GM19455 (cell line): ENCODE measurements at regions not wholly inside any gene's neighbourhood (a gene's known extent, or its start where the extent isn't known, plus 50 kb on each side); places are given as distances from the start of the nearest gene placed in this dataset.
"Not testable (repeated sequence)": the region's sequence is repeated elsewhere in the genome, so short reads cannot be mapped to it uniquely, and the experiment has no call there.

Experiments
- ATAC-seq: cut with Tn5 transposase; IDR thresholded peaks from one replicate; pipeline ENCODE4 v1.9.1; 2021; ENCODE audit not compliant: unreplicated experiment

DNA sequence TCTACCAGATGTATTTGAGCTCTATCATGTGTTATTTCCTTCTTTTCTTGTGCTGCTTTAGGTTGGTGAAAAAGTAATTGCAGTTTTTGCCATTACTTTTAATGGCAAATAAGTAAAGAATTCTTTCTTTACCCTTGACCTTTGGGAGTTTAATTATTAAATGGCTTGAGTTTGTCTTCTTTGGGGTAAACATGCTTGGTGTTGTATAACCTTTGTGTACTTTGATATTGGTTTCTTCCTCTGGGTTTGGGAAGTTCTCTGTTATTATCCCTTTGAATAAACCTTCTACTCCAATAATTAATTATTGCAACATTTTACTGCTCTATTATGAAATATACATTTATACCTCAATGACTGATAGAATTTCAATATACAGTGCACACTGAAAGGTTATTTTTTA, 709.4 kb downstream of the PCDH17 start:
- no peak for ATAC-seq

DNA sequence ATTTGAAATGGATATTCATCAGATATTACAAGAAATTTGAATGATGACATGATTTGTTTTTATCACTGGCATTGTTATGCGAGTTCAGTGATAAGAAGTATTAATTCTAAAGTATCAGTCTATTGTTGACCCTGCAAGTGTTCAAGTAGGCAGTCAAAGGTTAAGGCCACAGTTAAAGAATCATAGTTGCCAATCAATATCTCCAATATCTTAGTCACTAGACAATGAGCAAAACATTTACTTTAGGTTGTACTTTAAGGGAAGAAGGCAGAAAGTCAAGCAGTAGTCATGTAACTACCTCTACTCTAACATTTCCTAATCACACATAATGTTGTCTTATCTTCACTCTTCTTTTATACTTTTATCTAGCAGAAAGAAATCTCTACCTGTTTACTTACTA, 709.8 kb downstream of the PCDH17 start:
- no peak for ATAC-seq

DNA sequence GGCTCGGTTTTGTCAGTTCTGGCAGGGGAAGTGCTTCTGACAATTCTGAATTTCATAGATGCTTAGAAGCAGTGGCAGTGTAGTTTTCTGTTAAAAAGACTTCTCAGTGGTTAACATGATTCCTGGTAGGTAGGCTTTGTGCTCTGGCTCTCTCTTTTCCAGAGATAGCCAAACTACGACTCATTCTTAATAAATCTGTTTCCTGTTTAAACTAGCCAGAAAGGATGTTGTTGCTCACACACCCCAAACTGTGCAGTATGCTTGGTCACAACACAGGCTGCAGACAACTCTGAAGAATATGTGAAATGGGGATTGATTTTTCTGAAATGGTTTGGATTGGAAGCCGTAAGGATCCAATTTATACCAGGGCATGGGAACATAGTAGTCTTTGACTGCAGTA, 711.5 kb downstream of the PCDH17 start:
- no peak for ATAC-seq

DNA sequence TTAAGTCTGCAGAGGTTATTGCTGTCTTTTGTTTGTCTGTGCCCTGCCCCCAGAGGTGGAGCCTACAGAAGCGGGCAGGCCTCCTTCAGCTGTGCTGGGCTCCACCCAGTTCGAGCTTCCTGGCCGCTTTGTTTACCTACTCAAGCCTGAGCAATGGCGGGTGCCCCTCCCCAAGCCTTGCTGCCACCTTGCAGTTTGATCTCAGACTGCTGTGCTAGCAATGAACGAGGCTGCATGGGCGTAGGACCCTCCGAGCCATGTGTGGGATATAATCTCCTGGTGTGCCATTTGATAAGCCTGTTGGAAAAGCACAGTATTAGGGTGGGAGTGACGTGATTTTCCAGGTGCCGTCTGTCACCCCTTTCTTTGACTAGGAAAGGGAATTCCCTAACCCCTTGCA, 720.6 kb downstream of the PCDH17 start:
- not testable (repeated sequence) for ATAC-seq

DNA sequence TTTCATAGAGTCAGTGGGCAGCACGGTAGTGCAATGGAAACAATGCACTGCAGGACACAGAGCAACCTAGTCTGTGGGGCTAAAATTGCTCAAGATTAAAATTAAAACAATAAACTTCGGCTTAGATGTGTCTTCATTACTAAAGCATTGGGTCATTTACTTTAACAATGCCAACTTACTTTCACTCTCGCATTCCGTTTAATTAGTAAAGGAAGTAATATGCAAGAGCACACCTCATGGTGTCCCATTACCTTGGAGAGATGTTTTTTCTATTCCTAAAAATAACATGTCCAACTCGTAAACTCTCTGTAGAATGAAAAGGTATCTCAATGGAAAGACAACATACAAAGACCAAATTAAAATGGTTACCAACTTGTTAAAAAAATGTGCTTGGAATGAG, 738.4 kb downstream of the PCDH17 start:
- ATAC-seq, result no peak

DNA sequence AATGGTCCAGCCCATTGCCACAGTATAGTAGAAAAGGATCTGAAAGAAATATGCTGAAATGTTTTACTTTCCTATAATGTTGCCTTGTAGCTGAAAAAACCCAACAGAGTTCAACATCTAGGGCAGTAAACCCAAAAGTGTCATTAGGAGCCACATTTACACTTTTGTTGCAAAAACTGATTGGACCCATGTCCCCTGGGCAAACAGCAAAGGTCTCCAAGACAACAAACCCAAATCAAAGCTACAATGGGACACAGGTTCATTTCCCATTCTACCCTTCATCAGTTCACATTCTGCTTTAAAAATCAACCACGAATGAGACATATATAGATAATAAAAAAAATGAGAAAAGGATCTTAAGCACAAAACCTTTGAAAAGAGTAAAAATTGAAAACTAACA, 744.8 kb downstream of the PCDH17 start:
- no peak for ATAC-seq

DNA sequence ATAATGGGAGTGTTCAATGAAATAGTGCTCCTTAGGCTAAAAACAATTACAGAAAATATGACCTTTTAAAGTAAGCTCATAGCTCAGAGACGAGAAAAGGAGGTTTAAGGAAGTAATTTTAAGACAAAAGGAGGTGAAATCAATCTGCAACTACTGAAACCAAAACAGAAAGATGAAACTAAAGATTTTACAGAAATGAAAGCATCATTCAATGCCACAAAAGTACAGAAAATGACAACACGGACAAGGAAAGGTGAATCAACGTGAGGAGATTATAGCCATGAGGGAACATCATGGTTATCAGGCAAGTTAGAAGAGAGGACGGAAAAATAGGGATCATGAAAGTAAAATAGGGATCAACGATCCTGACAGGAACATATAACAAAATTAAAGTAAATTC, 745.2 kb downstream of the PCDH17 start:
- no peak for ATAC-seq

DNA sequence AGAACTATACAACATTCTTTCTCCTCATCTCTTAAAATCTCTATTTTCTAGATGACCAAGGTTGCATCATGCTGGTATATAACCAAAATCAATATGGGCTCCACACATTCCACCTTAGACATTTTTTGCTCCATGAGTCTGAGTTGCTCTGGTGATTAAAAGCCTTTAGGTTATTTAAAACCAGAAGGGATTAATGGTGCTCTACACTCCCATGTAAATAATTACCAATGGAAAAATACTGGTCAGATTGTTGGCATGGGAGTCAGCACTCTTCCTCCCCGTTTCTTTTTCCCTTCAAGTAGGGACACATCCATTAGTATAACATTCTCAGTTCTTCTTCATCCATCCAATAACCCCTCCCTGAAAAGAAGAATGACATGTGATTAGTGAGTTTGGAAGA, 747.7 kb downstream of the PCDH17 start:
- no peak for ATAC-seq

DNA sequence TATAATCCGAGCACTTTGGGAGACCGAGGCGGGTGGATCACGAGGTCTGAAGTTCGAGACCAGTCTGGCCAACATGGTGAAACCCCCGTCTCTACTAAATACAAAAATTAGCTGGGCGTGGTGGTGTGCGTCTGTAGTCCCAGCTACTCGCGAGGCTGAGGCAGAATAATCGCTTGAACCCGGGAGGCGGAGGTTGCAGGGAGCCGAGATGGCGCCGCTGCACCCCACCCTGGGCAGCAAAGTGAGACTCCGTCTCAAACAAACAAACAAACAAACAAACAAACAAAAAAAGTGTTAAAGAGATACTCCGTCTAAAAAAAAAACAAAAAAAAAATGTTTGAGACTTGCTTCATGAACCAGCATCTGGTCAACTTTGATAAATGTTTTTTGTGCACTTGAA, 753.8 kb downstream of the PCDH17 start:
- not testable (repeated sequence) for ATAC-seq

DNA sequence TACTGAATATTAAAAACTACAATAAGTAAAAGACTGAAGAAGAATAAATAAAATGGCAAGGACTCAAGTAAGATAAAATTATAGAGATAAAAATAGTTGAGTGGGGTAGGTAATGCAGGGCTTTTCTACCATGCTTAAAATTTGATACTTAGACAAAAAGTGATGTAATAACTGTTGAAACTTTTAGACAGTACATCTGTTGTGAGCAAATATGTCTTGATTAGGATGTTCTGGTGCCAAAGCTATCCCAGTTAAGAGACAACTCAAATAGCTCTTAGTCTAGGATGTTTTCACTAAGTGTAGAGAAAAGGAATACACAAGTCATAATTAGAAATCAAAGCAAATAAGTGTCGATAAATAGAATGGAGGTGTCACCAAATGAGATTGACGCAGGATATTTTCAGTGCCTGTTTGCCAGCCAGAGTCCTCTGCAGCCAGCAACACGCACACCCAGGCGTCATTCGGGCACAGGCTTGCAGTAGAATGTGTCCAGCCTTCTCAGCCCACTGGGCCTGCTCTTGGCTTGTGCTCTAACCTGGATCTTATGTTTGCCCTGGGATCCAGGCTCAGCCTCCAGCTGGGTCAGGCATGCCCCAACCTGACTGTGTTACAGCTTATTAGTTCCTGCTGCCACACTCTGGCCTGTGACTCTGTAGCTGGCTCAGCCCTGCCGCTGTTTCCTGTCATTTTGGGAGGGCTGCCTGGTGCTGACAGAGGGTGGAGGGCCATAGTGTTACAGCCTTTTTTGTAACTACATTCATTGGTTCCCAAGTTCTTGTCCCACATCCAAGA, 766.2 kb downstream of the PCDH17 start:
- no peak for ATAC-seq

DNA sequence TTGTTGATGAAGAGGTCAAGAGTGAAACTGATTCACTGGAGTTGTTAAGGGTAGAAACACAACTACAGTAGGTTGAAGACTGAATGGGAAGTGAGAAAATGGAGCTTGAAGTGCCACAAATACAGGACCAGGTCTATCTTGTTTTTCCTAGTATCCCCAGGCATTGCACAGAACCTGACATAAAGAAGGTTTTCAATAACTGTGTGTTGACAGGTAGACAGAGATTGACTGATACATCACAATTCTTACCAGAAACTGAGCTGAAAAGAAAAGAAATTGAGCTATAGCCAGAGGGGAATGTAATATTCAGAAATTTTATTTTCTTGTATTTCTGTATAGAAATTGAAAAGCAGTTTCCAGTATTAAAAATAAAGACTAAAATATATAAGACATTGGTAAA, 767.7 kb downstream of the PCDH17 start:
- no peak for ATAC-seq

DNA sequence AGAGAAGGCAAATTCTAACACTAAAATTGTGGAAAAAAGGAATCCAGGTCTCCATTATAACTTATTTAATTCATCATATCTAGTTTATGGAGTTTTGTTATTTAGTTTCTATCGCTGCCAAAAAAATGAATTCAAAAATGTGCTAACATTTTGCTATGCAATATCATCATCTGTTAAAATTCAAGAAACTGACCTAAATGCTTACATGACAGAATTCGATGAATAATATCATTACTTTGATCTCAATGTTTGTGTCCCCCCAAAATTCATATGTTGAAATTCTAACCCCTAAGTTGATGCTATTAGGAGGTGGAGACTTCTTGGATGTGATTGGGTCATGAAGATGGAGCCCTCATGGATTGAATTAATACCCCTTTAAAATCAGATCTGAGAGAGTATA, 775.0 kb downstream of the PCDH17 start:
- no peak for ATAC-seq

DNA sequence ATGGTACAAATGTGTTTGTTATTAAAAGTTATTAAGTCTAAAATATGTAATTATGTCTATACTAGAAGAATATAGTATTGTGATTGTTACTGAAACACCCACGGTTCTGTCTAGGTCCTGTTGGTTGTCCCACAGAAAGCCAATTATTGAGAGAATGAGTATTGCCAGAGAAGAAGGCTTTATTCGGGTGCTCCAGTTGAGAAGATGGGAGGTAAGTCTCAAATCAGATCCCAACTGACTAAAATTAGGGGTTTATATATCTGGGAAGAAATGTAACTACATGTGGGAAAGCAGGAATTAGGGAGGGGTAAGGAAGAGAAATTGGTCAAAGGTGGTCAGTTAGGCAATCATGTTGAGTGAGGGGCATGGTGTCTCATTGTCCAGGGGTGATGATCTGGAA, 798.4 kb downstream of the PCDH17 start:
- no peak for ATAC-seq

DNA sequence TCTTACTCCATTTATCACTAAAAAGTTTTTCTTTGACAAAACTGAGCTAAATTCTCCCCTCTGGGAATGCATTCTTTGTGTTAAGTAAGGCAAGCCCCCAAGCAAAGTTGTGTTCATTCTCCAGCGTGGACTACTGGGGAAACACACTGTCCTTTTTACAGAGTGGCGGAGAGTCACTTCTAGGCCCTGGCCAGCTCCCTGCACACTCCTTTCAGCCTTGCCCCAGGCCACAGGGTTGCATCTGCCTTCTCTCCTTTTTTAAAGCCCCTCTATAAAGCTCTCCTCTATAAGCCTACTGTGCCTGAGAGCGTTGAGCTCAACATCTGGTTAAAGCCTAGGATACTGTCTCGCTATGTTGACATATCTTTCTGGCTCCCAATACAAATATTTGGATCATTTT, 803.4 kb downstream of the PCDH17 start:
- ATAC-seq, result no peak

DNA sequence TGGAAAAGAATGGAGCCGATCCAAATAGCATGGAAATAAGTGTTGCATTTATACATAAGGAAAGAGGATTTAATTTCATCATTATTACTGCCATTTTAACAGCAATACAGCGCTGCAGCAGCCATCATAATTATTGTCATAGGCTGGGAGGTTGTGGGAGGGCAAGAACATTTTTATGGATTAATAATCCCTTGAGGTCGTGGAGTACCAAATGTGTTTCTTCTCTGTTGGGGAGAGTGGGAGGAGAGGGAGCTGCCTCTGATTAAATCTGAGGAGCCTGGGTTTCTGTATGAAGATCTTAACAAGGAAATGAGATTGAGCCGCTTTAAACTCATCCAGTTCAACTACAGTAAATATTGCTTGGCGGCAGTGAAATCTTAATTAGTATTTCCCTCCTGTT, 805.9 kb downstream of the PCDH17 start:
- ATAC-seq, result no peak

DNA sequence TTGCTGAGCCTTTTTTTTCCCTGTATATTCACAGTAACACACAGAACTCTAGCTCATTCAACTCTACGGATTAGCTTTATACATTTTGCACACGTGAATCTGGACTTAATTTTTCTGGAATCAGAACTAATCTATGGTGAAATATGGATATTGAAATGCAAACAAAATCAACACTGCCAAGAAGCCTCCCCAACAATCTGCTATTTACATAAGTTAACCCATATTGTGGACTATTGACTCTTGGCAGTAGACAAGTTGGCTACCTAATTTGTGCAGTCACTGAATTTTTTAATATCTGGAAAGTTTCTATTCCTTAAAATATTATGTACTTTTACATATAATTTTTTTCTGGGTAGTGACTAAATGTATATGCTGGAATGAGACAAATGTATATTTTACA, 815.4 kb downstream of the PCDH17 start:
- no peak for ATAC-seq

DNA sequence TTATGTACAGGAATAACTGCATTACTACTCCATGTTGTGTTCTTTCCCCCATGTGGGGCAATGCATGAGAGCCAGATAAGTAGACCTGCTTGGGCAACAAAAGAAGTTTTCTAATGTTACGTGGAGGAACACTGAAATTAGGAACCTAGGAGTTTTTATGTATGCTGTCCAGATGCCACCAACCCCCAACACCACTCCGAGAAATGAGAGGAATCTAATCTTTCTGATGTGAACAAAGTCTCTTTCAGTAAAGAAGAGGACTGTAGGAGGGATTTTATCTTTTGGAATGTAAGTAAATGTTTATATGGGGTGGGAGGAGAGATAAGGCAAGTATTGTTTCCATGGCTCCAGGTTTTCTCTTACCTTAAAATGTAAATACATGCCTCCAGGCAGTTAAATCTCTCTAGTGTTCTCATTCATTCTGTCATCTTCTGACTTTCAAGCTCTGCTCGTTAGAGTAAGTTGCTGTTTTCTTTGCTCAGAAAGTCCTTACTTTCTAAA, 820.6 kb downstream of the PCDH17 start:
- ATAC-seq, result no peak

DNA sequence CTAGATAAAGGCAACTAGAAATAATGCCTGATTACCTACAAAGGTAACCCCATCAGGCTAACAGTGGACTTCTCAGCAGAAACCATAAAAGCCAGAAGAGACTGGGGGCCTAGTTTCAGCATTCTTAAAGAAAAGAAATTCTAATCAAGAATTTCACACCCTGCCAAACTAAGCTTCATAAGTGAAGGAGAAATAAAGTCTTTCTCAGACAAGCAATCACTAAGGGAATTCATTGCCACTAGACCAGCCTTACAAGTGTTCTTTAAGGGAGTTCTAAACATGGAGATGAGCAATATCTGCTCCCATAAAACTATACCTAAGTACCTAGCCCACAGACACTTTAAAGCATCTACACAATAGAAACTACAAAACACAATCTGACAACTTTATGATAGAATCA, 823.5 kb downstream of the PCDH17 start:
- ATAC-seq, result no peak

DNA sequence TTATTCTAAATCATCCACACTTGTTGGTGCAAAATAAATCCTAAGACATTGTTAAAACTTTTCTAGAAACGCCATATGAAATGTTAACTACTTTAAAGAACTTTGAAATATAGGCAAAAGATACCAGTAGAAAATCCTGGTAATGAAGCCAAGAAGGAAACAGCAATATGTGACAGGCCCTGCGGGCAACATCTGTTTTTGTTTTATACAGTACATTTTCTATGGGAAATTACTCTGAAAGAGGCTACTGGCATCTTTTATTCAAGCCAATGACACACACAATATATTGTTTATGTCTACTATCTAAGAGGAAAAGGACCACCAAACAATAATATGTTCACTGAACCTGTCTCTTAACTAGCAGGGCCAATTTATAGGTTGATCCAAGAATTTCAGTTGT, 829.7 kb downstream of the PCDH17 start:
- ATAC-seq, result no peak

DNA sequence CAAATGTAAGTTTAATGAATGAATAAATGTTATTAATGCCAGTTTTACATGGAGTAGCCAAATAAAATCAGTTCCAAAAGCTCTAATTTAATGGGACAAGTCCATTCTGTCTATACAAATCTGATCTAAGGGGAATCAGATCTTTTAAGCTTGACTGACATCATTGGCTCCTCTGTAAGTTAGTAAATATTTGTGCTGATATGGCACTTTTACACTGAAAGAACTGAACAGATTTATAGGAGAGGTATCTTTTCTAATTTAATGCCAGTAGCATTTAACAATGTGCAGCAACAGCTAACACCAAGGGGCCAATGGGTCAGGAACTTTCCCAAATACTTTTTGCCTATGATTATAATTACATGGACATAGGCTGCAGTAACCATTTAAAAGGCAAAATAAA, 832.3 kb downstream of the PCDH17 start:
- ATAC-seq, result no peak

DNA sequence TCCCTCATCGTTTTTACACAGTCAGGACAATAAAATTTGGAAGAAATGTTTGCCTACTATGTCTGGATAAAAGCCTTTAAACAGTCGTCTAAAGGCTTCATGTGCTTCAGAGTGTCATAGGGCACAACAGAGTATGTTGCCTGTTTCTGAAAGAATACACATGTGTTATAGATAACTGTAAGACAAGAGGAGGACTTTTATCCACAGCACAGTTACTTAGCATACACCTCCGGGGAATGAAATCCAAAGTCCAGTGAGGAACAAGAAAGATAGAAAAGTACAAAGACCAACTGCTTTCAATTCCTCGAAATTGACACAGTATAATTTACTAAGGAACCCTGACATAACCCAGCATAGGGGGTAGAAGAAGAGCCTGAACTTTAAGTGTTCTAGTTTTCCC, 835.6 kb downstream of the PCDH17 start:
- ATAC-seq, result no peak

DNA sequence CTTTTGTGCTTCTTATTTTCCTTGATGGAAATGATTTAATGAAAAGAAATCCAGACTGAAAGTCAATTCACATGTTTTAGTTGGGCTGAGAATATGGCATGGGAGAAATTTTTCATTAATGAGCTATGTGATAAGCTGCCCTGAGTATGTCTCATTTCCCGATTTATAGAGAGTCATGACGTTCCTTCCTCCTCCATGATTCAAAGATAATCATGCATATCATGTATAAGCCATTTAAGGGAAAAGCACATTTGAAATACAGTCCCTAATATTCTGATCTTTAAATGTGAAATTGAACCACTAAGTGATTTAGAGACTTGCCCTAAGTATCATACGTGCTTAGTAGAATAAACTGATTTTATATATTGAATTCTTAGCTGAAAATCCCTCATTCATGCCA, 840.9 kb downstream of the PCDH17 start:
- ATAC-seq, result no peak

DNA sequence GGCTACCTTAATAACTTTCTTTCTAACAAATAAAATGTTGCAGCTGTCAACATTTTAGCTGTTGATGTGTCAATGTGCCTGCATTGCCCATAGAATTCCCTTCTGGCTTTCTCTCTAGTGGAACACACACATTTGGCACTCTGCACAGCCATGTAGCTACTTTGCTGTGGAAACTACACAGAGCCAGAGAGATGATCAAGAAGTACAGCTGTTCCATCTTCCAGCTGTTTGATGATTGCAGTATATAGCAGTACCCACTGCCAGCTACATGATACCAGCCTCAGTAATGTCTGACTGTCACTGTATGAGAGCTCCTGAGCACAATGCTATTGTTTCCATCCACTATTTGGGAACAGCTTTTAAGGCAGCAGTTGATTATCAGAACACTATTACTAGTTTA, 843.0 kb downstream of the PCDH17 start:
- no peak for ATAC-seq
